GM12874 (cell line): ENCODE measurements at regions not wholly inside any gene's neighbourhood (a gene's known extent, or its start where the extent isn't known, plus 50 kb on each side); places are given as distances from the start of the nearest gene placed in this dataset.

Experiments
- TF ChIP-seq, protein P1 (sequence below): IDR thresholded peaks from 2 replicates; pipeline ENCODE4 v1.5.1; 2011; ENCODE audit warnings: low read depth, mild to moderate bottlenecking, control low read depth, low read length, moderate library complexity; ENCODE audit not compliant: insufficient read depth

DNA sequence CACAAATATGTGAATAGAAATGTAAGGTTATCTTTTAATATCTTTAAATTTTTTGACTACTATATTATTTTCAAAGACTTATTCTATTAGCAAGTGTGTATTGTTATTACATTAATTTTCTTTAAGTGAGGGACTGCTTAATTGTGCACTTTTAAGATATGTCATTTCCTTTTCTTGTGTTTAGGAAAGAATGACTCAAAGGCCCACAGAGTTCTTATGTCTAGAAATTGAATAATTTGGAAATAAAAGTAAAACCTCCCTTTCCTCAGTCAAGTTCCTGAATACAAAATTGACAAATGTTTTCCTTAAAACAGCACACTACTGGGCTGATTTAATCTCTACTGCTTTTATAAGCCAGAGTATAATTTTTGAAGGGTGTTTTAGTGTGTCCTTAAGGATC, 169.7 kb downstream of the TMEM47 start:
- TF ChIP-seq, protein P1, sequence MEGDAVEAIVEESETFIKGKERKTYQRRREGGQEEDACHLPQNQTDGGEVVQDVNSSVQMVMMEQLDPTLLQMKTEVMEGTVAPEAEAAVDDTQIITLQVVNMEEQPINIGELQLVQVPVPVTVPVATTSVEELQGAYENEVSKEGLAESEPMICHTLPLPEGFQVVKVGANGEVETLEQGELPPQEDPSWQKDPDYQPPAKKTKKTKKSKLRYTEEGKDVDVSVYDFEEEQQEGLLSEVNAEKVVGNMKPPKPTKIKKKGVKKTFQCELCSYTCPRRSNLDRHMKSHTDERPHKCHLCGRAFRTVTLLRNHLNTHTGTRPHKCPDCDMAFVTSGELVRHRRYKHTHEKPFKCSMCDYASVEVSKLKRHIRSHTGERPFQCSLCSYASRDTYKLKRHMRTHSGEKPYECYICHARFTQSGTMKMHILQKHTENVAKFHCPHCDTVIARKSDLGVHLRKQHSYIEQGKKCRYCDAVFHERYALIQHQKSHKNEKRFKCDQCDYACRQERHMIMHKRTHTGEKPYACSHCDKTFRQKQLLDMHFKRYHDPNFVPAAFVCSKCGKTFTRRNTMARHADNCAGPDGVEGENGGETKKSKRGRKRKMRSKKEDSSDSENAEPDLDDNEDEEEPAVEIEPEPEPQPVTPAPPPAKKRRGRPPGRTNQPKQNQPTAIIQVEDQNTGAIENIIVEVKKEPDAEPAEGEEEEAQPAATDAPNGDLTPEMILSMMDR: no peak

DNA sequence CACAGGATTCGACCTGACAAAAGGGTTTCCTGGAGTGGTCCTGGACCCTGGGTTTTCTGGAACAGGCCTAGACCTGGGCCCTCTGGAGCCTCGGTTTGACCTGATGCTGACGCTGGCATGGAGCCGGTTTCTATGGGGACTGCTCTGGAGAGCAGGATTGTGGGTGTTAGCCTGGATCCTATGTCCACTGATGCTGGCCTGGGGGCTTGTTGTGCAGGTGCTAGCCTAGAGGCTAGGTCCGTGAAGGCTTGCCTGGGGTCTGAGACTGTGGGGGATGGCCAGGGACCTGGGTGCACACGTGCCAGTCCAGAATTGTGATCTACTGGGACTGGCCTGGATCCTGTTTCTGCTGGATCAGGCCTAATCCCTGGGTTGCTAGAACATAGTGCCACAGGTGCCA, 173.1 kb downstream of the TMEM47 start:
- TF ChIP-seq, protein P1: no peak

DNA sequence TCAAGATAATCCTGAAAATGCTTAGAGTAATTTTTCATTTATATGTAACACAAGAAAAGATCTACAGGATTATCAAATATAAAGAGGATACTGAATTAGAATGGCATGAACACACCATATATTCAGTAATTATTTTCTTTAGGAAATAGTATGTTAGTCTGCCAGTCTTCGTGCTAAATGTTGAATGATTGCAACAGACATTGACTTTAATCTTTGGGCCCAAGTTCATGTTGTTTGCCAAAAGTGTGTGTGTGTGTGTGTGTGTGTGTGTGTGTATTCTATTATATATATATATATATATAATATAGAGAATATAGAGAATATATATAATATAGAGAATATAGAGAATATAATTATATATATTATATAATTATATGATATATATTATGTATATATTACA, 186.6 kb downstream of the TMEM47 start:
- TF ChIP-seq, protein P1: no peak

DNA sequence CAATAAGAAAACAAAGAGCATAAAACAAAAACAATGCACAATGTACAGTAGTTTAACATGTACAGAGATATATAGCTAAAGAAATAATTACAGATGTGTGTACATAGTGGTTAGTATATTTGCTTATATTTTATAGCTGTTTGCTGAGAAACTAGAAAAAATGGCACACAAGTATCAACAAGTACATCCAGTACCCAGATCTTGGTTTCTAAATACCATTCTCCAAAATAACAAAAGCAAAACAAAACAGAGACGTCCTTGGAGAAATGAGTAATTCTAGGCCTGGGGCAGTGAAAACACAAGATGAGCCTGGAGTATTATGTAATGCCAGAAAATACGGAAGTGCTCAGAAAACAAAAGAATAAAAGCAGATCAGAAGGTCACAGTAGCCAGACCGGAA, 189.6 kb downstream of the TMEM47 start:
- TF ChIP-seq, protein P1: no peak

DNA sequence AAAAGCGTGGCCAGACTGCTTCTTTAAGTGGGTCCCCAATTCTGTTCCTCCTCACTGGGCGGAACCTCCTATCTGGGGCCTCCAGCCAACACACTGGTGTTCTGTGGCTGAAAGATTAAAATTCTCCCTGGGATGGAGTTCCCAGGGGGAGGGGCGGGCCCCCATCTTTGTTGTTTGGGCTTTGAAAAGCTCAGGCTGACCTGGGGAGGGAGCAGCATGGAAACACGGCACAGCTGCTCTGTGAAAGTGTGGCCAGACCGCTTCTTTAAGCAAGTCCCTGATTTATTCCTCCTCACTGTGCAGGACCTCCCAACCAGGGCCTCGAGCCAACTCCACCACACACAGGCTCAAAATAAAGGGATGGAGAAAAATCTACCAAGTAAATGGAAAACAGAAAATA, 219.5 kb downstream of the TMEM47 start:
- TF ChIP-seq, protein P1: no peak

DNA sequence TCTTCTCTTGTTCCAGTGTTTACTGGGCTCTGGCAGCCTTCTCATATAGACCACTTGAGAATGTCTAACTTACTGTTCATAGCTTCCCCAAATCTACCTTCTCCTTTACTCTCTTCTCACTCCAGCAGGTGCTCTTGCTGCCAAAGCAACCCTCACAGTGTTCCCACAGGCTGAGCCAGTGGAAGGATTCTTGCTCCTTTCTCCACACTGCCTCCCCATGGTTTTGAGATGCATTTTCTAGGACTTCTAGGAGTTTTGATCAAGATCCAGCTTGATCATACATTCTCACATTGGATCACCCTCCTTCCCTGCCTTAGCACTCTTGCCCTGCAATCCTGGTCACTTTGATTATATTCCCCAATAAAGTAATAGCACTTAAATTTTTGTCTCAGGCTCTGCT, 230.8 kb downstream of the TMEM47 start:
- TF ChIP-seq, protein P1: no peak

DNA sequence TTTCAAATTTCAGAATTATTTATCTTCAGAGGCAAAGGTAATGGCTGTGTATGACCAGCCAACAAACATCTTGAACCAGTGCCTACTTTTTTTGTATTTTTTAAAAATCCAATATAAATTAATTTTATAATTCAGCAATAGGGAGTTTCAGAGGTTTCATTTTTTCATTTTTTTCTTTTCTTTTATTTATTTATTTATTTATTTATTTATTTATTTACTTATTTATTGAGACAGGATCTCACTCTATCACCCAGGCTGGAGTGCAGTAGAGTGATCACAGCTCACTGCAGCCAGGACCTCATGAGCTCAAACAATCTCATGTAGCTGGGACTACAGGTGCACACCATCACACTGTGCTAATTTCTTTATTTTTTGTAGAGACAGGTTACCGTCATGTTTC, 250.5 kb downstream of the TMEM47 start:
- TF ChIP-seq, protein P1: no peak
